Endothelial cell of umbilical vein (primary cell): ENCODE measurements at regions not wholly inside any gene's neighbourhood (a gene's known extent, or its start where the extent isn't known, plus 50 kb on each side); places are given as distances from the start of the nearest gene placed in this dataset.

Source experiments
- BruUV-seq: library from RNA; stranded (reverse); fragments of 400-500 nt; replicated peaks from 2 replicates; lab custom pipeline; 2021; lab: Mats Ljungman, UMichigan
- CTCF ChIA-PET: fragments of 300-600, 350-600 bp; sonication (Branson Sonifier 250); formaldehyde crosslinking; loops from one replicate; lab custom pipeline; 2021; ENCODE audit warnings: antibody characterized with exemption, inconsistent platforms; lab: Charles Lee
- POLR2A ChIA-PET: fragments of 300-600, 350-600 bp; sonication (Branson Sonifier 250); formaldehyde crosslinking; loops from one replicate; lab custom pipeline; 2021; ENCODE audit warnings: antibody characterized with exemption, inconsistent platforms; lab: Charles Lee
- DNase-seq: peaks from one replicate; pipeline ENCODE4 v3.0.0-alpha.2; 2011; ENCODE audit warnings: low read depth, low spot score
- FAIRE-seq: peaks from 2 replicates; lab custom pipeline; 2011; peaks lifted over from hg19 to GRCh38; lab: Jason Lieb, UNC
- H2AFZ ChIP-seq: 2 replicates; pipeline ENCODE4 v1.6.0; 2012; ENCODE audit warnings: low read depth, low read length, control low read depth, inconsistent platforms
- H3K27ac ChIP-seq: 2 replicates; pipeline ENCODE4 v1.5.1; 2011; ENCODE audit warnings: low read depth, mild to moderate bottlenecking, control low read depth, low read length, moderate library complexity; ENCODE audit not compliant: insufficient read depth
- H3K27me3 ChIP-seq, 2 experiments: 2 replicates each; pipeline versions ENCODE4 v1.6.0 to v1.6.1; 2011; ENCODE audit warnings: low read length in 2 of 2, mixed read lengths in 1 of 2; ENCODE audit not compliant: control insufficient read depth in 2 of 2, insufficient read depth in 2 of 2
- H3K36me3 ChIP-seq, 2 experiments: 2 replicates in 1 of 2; 3 replicates in 1 of 2; pipeline ENCODE4 v1.5.1; 2011; ENCODE audit warnings: low read length in 2 of 2, mild to moderate bottlenecking in 1 of 2, moderate library complexity in 1 of 2; ENCODE audit not compliant: control insufficient read depth in 2 of 2, insufficient read depth in 2 of 2; ENCODE audit errors: extremely low read depth in 1 of 2
- H3K4me1 ChIP-seq: 3 replicates; pipeline ENCODE4 v1.5.1; 2011; ENCODE audit warnings: mild to moderate bottlenecking, low read length; ENCODE audit not compliant: control insufficient read depth, insufficient read depth; ENCODE audit errors: extremely low read depth
- H3K4me2 ChIP-seq: 2 replicates; pipeline ENCODE4 v1.6.1; 2011; ENCODE audit warnings: low read length, control low read depth, mixed read lengths; ENCODE audit not compliant: insufficient read depth
- H3K4me3 ChIP-seq, 3 experiments: fragments of 200-600 bp in 1 of 3; sonication (generic), shearing (Covaris generic) in 1 of 3; replicated peaks in 1 of 3; 2 replicates each; pipeline ENCODE4 v1.5.1; 2011 to 2016; ENCODE audit warnings: control low read depth in 3 of 3, low read length in 3 of 3, mild to moderate bottlenecking in 2 of 3, inconsistent platforms in 1 of 3, low read depth in 1 of 3, moderate library complexity in 1 of 3; ENCODE audit not compliant: insufficient read depth in 1 of 3
- H3K79me2 ChIP-seq: 2 replicates; pipeline ENCODE4 v1.6.0; 2012; ENCODE audit warnings: low read length, inconsistent platforms; ENCODE audit not compliant: control insufficient read depth, insufficient read depth
- H3K9ac ChIP-seq: replicated peaks from 2 replicates; pipeline ENCODE3; 2011; ENCODE audit warnings: low read length, control low read depth; ENCODE audit not compliant: insufficient read depth; ENCODE audit errors: extremely low read depth
- H3K9me1 ChIP-seq: replicated peaks from 3 replicates; pipeline ENCODE4 v1.6.0; 2011; ENCODE audit warnings: mild to moderate bottlenecking, low read length; ENCODE audit not compliant: control insufficient read depth, insufficient read depth; ENCODE audit errors: extremely low read depth
- H3K9me3 ChIP-seq: replicated peaks from 2 replicates; pipeline ENCODE4 v1.5.1; 2012; ENCODE audit warnings: low read length, inconsistent platforms; ENCODE audit not compliant: control insufficient read depth, insufficient read depth
- H4K20me1 ChIP-seq: replicated peaks from 2 replicates; pipeline ENCODE3; 2011; ENCODE audit warnings: mild to moderate bottlenecking, low read length; ENCODE audit not compliant: control insufficient read depth, insufficient read depth; ENCODE audit errors: extremely low read depth
- EZH2 ChIP-seq: IDR thresholded peaks from 2 replicates; pipeline ENCODE4 v1.6.1; 2012; ENCODE audit warnings: borderline replicate concordance, low read depth, mild to moderate bottlenecking, moderate library complexity, low read length, inconsistent platforms; ENCODE audit not compliant: severe bottlenecking
- FOS ChIP-seq: IDR thresholded peaks from 2 replicates; pipeline ENCODE4 v1.6.1; 2011; ENCODE audit warnings: mild to moderate bottlenecking, low read length, moderate library complexity, borderline replicate concordance; ENCODE audit not compliant: insufficient read depth
- GATA2 ChIP-seq: IDR thresholded peaks from 2 replicates; pipeline ENCODE4 v1.7.0; 2011; ENCODE audit warnings: low read depth, mild to moderate bottlenecking, moderate library complexity, mixed read lengths, low read length; ENCODE audit not compliant: insufficient read length, insufficient read depth
- JUN ChIP-seq: IDR thresholded peaks from 2 replicates; pipeline ENCODE4 v1.6.1; 2011; ENCODE audit warnings: borderline replicate concordance, low read depth; ENCODE audit not compliant: insufficient read length, insufficient read depth
- MYC ChIP-seq: IDR thresholded peaks from one replicate; pipeline ENCODE4 v1.6.1; 2011; ENCODE audit warnings: mild to moderate bottlenecking, low read depth, low read length
- POLR2A ChIP-seq: IDR thresholded peaks from 2 replicates; pipeline ENCODE4 v1.6.1; 2012; ENCODE audit warnings: low read depth, mild to moderate bottlenecking, control low read depth, low read length
- POLR2AphosphoS5 ChIP-seq: IDR thresholded peaks from 2 replicates; pipeline ENCODE4 v1.6.1; 2012; ENCODE audit warnings: low read depth, mild to moderate bottlenecking, control low read depth, low read length, moderate library complexity; ENCODE audit not compliant: insufficient read depth
- dilution Hi-C: fragments of 300-500 bp; cut with MboI; formaldehyde crosslinking; loops from one replicate; pipeline ENCODE4 v1.15.0; 2019; ENCODE audit warnings: low sequenced_read_pairs; ENCODE audit not compliant: extremely low pct_ligation_motif_present
- intact Hi-C: fragments of 100-400 bp; cut with micrococcal nuclease; formaldehyde crosslinking; loops from one replicate; pipeline ENCODE4 v1.10.0; 2022
- TF ChIP-seq, protein P1 (sequence below), 2 donors: IDR thresholded peaks; 1 replicate in 1 of 2; 2 replicates in 1 of 2; pipeline ENCODE4 v1.5.1; 2011; ENCODE audit warnings: low read length in 2 of 2, mild to moderate bottlenecking in 2 of 2, moderate library complexity in 2 of 2, control low read depth in 1 of 2, inconsistent platforms in 1 of 2, low read depth in 1 of 2; ENCODE audit not compliant: insufficient read depth in 1 of 2; ENCODE audit errors: extremely low read depth in 1 of 2
- TF ChIP-seq, protein P2 (sequence below): IDR thresholded peaks from 2 replicates; pipeline ENCODE4 v1.6.1; 2011; ENCODE audit not compliant: insufficient read depth, insufficient read length

DNA sequence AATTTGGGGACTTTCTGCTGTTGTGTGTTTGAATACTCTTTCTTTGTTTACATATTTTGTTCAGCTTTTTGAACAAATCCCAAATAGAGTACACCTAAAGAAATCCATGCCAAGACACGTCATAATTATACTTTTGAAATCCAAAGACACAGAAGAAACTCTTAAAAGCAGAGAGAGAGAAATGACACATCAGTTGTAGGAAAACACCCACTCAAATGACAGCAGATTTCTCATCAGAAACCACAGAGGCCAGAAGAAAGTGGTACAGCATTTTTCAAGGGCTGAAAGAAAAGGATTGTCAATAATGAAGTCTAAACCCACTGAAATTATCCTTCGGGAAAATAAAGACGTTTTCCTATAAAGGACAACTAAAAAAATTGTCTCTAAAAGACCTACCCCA lies 378.6 kb downstream of the GADD45G start:
- no peaks in the 10 kb centered on the region for H3K9me3 ChIP-seq
- intact Hi-C loops (no loop called here), dilution Hi-C loops (no loop called here)
- no peak for TF ChIP-seq EZH2
- no peak for TF ChIP-seq MYC
- TF ChIP-seq, protein P1, sequence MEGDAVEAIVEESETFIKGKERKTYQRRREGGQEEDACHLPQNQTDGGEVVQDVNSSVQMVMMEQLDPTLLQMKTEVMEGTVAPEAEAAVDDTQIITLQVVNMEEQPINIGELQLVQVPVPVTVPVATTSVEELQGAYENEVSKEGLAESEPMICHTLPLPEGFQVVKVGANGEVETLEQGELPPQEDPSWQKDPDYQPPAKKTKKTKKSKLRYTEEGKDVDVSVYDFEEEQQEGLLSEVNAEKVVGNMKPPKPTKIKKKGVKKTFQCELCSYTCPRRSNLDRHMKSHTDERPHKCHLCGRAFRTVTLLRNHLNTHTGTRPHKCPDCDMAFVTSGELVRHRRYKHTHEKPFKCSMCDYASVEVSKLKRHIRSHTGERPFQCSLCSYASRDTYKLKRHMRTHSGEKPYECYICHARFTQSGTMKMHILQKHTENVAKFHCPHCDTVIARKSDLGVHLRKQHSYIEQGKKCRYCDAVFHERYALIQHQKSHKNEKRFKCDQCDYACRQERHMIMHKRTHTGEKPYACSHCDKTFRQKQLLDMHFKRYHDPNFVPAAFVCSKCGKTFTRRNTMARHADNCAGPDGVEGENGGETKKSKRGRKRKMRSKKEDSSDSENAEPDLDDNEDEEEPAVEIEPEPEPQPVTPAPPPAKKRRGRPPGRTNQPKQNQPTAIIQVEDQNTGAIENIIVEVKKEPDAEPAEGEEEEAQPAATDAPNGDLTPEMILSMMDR (IDR thresholded peaks at IDR 0.05; ENCODE audit: extremely low read depth in 1 of 2, insufficient read depth in 1 of 2, low read depth in 1 of 2, low read length in 2 of 2): no peak
- TF ChIP-seq POLR2A: no peak
- TF ChIP-seq GATA2: no peak
- TF ChIP-seq FOS: no peak
- TF ChIP-seq, protein P2, sequence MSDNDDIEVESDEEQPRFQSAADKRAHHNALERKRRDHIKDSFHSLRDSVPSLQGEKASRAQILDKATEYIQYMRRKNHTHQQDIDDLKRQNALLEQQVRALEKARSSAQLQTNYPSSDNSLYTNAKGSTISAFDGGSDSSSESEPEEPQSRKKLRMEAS: no peak
- TF ChIP-seq POLR2AphosphoS5: no peak
- no peak for TF ChIP-seq JUN
- no peaks in the 10 kb centered on the region for H3K27me3 ChIP-seq
- no peak overlapping the region for H2AFZ ChIP-seq
- H3K36me3 ChIP-seq: no peaks in the 10 kb centered on the region
- H3K27ac ChIP-seq: no peak overlapping the region
- ChIA-PET CTCF (no interaction called here), POLR2A (no interaction called here)
- no peak for DNase-seq
- H3K9ac ChIP-seq: no peak overlapping the region
- no peak for FAIRE-seq
- no peak overlapping the region for H3K4me2 ChIP-seq
- H3K9me1 ChIP-seq: no peaks in the 10 kb centered on the region
- no peak overlapping the region for H3K4me3 ChIP-seq
- no peaks in the 10 kb centered on the region for H3K4me1 ChIP-seq
- no TSS peak for BruUV-seq
- no peaks in the 10 kb centered on the region for H4K20me1 ChIP-seq
- H3K79me2 ChIP-seq: no peaks in the 10 kb centered on the region
